Superior temporal gyrus (tissue), 1 donor: ENCODE measurements at regions not wholly inside any gene's neighbourhood (a gene's known extent, or its start where the extent isn't known, plus 50 kb on each side); places are given as distances from the start of the nearest gene placed in this dataset.

Experiments used
- DNase-seq: peaks from one replicate; pipeline ENCODE4 v3.0.0-alpha.2; 2016; ENCODE audit errors: extremely low spot score

DNA sequence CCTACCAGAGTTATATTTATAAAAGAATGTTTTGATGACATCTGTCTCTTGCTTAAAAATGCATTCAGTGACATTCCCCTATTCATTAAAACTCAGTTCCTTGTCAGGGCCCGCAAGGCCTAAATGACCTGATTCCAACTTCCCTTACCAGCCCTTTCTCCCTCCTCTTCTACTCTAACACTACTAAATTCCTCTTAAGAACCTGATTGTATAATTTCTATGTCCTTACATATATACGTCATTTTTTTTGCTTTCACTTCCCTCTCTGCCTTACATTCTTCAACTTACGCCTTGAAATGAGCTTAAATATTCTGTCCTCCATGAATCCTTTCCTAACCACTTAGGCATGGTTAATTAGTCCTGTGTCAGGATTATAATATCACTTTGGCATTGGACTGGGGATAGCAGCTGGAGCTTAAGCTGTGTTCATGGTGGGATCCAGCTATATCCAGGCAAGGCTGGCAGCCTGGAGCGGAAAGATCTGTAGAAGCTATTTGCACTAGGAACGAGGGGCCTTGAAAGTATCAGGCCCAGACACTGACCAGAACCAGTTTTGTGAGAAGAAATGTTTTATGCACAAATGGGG lies 360.2 kb upstream of the PTBP2 start:
- DNase-seq, result no peak

DNA sequence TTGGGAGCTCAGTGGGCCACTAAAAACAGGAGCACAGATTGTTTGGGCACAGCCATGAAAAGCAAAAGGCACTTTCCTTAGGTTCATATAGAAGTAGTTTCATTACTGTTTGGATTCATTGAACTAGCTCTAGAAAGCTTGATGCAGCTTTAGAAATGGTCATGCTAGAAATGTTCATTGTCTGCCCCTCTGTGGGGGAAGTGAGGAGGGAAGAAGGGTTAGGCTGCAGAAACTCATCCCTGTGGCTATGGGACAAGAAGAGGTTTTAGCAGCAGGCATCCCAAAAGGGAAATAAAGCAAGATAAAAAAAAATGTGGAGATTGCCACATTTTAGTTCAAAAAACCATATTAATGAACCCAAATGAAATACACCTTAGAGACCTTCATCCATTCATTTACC lies 359.6 kb upstream of the PTBP2 start:
- DNase-seq, result no peak

DNA sequence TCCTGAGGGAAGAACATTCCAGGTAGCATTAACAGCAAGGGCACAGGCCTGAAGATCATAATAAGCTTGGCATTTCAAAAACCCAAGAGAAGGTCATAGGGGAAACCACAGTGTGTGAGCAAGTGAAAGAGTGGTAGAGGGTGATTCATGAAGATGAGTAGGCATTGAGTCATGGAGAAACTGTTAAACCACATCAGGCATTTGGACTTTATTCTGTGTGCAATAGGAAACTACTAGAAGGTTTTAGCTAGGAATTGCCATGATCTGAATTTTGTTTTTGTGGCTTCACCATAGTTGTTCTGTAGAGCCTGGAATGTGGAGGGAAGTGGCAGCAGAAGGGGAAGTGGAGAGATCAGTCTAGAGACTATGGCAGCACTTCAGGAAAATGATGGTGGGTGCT lies 359.0 kb upstream of the PTBP2 start:
- no peak for DNase-seq

DNA sequence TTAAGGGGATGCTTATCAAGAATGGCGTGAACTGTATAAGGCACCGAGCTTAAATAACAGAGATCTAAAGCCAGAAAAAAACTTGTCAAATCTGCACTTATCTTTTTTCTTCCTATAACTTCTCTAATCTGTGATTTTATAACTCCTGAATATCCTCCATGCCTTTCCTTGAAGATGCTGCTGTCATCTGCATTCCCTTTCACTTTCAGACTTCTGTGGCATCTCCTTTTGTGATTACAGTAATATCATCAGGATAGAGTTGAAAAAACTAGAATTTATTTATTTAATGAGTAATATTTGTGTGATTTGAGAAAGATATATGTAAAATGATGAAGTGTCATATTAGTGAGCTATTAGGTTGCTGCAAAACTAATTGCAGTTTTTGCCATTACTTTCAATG lies 357.8 kb upstream of the PTBP2 start:
- DNase-seq, result no peak

DNA sequence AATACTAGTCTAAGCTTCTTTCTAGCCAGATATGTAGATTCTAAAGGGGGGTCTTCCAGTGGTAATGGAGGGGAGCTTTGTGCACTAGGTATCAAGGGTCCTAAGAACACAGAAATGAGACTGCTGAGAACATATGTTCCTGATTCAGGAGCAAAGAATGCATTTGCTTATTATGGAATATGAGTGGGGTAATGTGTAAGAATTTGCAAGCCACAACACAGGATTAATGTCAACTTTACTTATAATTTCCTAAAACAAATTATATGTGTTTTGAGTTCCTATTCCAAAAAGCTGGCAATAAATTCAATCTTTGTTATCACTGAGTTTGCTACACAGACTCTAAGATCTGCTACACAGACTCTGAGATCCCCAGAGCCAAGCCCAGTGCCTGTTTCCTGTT lies 357.0 kb upstream of the PTBP2 start:
- no peak for DNase-seq

DNA sequence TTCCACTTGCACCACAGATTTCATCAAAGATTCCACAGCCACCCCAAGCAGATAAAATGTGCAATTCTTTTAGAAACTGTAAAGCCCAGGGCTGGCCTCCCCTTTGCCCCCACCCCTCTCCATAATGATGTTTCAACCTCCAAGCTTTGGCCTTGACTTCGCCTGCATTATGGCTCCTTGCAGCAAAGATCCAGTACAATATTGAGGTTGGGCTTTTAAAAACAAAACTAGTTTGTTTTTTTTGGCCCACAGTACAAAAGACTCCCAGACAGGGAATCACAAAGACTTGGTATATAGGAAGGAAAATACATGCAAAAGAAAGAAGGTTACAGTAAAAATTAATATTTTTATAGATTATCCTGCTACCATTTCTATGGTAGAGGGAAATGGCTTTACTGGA lies 356.5 kb upstream of the PTBP2 start:
- DNase-seq, result no peak

DNA sequence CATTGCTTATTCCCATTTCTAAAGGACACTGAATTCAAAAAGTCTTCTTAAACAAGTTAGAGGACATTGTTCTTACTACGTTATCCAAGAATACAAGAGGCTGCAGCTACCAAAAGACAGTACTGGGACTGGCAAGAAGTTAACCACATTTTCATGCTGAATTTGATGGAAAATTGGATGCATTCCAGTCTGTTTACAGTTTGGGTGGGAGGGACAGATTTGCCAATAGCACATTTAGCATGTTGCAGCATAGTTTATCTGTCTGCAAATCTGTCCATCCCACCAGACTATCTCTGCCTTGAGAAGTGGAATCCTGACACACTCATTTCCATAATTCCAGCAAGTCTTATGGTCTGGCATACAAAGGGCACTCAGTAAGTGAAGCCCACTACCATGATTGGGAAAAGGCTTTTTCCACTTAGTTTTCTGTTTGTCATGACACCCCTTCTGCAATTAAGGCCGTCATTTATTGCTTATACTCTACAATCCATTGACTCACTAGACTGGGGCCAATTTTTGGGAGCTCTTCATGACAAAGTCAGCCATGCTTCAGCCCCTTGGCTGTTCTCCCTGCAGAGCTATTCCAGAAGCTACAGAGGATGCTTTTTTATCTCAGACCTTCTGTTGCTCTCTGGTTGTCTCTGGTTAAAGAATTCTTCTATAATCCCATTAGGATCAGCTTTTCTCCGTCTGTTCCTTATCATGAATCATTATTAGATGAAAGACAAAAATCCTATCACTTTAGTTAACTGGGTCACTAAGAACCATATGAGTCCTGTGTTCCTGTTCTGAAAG lies 355.8 kb upstream of the PTBP2 start:
- no peak for DNase-seq

DNA sequence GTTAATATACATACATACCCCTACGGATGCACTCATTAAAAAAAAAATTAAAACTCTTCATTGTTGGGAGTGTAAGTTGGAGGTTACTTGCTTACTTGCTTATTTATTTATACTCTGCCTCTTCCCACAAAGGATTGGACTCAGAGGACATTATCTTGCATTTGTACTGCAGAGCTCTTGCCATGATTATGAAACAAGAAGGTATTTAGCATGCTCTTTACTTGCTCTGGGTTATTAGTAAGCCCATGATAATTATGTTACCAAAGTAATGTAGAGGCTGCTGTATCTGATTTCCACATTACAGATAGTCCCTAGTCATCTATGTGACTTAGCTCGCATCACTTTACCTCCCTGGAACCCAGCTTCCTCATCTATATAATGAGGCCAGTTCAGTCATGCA lies 355.1 kb upstream of the PTBP2 start:
- no peak for DNase-seq

DNA sequence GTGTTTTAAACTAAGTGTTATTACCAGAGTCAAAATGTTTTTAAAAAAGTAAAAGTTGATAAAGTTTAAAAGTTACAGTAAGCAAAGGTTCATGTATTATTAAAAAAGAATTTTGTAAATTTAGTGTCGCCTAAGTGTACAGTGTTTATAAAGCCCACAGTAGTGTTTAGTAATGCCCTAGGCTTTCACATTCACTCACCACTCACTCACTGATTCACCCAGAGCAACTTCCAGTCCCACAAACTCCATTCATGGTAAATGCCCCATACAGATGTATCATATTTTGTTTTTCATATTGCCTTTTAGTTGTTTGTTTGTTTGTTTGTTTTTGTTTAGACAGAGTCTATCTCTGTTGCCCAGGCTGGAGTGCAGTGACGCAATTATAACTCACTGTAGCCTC lies 353.8 kb upstream of the PTBP2 start:
- no peak for DNase-seq

DNA sequence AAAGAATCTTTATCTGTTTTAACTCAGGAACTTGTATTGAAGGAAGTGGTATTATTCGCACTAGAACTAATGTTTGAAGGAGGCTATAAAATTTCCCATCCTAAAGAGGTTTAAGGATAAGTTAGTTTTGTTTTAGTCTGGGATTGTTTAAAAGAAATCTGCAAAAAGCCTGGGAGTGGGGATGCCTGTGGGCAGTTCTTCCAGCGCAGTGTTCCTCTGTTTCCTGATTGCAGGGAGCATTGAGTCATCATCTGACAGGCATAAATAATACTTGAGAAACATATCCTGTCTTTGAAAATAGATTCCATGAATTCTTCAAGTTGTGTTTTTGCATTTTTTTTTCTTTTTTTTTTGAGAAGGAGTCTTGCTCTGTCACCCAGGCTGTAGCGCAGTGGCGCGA lies 350.8 kb upstream of the PTBP2 start:
- DNase-seq, result no peak

DNA sequence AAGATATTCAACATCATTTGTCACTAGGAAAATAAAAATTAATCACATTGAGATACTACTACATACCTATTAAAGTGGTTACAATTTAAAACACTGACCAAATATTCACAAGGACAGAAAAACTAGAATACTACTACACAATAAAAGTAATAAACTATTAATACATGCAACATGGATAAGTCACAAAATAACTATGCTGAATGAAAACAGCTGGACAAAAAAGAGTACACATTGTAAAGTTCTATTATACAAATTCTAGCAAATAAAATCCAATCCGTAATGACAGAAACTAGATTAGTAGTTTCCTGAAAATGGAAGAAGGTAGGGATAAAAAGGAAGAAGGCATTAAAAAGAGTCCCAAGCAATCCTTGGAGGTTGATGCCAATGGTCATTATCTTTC lies 348.7 kb upstream of the PTBP2 start:
- no peak for DNase-seq

DNA sequence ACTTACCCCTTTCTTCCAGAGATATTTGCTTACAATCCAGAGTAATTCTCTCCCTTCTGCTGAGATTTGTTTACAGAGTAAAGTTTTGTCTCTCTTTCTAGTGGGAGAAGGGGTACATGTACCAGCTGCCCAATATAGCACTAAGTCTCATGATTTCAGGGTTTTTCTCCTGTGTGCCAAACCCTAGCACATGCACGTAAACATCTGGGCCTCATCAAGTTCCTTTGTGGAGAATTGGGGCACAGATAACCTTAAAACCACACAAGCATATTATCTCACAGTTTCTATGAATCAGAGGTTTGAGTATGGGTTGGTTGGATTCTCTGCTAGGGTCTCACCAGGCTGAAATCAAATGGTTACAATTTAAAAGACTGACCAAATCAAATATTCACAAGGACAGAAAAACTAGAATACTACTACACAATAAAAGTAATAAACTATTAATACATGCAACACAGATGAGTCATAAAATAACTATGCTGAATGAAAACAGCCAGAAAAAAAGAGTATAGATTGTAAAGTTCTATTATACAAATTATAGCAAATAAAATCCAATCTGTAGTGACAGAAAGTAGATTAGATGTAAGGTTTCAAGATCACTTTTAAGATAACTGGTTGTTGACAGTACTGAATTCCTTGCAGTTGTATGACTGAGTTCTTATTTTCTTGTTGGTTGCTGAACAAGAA lies 347.4 kb upstream of the PTBP2 start:
- no peak for DNase-seq

DNA sequence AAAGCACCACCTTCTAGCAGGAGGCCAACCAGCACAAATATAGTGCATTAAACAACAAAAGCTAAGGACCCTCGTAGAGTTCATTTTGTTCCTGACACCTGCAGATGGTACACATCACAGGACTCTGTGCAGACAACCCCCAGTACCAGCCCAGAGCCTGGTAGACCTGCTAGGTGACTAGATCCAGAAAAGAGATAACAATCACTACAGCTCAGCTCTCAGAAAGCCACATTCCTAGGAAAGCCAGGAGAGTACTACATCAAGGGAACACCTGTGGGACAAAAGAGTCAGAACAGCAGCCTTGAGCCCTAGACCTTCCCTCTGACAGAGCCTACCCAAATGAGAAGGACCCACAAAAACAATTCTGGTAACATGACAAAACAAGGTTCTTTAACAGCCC lies 344.7 kb upstream of the PTBP2 start:
- no peak for DNase-seq

DNA sequence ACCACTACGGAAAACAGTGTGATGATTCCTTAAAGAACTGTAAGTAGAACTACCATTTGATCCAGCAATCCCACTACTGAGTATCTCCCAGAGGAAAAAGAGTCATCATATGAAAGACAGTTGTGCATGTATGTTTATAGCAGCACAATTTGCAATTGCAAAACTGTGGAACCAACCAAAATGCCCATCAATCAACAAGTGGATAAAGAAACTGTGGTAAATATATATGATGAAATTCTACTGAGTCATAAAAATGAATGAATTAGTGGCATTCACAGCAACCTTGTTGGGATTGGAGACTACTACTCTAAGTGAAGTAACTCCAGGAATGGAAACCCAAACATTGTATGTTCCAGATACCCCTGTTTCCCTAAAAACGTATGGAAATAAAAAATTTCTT lies 337.0 kb upstream of the PTBP2 start:
- DNase-seq, result no peak

DNA sequence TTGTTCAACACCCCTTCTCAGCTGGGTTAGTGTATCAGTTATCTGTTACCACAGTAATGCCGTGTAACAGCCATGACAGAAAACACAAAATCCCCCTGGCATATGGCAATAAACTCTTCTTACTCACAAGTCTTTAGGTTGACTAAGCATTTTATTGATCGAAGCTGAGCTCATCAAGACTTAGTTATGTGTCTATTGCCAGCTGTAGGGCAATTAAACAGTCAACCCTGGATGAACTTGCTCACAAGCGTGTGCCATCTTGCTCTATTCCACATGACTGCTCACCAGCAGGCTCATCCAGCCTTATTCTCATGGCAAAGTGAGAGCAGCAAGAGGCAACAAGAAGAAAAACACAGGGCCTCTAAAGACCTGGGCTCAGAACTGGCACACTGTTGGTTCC lies 333.8 kb upstream of the PTBP2 start:
- DNase-seq, result no peak

DNA sequence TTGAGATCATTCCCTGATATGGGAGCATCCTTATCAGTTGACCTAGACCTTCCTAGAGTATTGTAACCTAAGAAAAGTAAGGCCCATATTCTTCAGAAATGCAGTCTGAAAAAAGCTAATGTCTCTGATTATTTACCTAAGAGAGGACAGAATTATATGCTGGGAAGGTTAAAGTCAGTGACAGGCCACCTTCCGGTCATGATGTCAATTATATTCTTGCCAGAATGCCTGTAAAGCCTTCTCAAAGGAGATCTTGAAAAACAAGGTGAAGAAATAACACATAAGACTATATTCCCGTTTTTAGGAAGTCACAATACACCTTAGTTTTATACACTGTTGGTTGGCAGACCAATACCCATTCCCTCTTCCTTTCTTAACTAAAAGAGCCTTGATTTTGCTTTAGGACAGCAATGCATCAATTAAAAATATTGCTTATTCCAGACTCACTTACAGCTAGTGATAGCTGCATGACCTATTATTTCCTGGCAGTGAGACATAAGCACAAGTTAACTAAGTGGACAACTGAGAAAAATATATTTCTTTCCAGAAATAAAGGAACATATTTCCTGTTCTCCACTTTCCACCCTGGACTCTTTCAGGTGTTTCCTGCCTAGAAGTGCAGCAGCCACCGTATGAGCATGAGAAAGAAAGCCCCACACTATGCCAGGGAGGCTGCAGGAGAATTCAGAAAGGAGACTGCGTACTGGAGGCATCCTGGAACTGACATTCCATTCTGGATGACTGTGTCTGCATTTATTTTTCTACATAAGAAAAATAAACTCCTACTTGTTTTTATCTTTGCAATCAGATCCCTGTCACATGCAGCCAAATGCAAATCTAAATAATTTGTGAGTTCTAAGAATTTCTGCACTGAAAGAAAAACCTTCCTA lies 332.9 kb upstream of the PTBP2 start:
- no peak for DNase-seq

DNA sequence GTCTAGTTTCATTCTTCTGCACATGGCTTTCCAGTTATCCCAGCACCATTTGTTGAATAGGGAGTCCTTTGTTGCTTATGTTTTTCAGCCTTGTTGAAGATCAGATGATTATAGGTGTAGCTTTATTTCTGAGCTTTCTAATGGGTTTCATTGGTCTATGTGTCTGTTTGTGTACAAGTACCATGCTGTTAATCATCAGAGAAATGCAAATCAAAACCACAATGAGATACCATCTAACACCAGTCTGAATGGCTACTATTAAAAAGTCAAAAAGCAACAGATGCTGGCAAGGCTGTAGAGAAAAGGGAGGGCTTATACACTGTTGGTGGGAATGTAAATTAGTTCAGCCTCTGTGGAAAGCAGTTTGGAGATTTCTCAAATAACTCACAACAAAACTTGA lies 321.5 kb upstream of the PTBP2 start:
- DNase-seq, result no peak

DNA sequence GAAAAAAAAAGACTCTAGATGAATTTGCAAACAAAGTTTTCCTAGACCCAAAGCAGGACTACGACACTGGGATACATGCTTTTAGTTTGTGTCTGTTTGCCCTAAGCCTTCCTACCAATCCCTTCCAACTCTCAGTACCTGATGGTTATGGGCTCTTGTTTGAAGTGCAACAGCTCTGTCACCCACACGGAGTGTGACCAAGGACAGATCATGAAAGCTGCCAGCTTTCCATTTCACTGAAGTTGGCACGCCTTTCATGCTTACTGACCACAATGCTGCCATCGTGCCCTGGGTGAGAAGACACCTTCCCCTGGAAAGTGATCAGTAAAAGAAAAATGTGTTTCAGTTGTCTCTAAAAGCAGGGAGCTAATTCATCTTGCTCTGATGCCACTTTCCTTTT lies 312.5 kb upstream of the PTBP2 start:
- no peak for DNase-seq

DNA sequence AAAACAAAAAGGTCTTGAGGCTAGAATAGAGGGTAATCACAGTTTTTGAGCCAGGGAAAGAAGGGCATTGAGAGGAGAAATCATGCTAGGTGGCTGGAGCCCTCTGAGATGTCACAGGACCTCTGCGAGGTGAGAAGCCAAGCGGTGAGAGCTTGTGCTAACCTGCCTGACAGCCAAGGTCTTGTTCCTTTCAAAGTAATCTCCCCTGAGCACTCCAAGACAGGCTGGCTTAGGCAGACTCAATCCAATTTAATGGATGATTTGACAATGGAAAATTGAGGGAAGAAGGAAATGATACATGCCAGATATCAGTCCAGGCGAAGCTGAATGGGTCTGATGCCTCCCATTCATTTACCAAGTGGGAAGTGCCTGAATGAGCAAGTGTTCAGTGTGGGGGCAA lies 311.9 kb upstream of the PTBP2 start:
- DNase-seq, result no peak

DNA sequence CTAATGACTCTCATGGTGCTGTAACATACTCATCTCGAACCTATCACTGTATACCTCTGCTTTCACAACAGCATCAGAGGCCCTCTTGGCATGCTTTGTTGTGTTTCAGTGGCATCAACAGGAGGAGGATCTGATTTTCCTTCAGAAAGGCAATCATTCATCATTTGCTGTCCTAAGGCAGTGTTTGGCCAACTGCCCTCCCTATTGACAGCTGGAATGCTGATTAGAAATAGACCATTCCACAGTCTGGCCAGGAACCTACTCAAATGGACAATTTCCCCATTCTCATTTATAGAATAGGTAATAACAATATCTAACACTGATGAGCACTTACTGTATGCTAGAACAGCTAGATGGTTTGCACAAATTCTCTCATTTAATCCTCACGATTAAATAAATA lies 310.6 kb upstream of the PTBP2 start:
- DNase-seq, result no peak

DNA sequence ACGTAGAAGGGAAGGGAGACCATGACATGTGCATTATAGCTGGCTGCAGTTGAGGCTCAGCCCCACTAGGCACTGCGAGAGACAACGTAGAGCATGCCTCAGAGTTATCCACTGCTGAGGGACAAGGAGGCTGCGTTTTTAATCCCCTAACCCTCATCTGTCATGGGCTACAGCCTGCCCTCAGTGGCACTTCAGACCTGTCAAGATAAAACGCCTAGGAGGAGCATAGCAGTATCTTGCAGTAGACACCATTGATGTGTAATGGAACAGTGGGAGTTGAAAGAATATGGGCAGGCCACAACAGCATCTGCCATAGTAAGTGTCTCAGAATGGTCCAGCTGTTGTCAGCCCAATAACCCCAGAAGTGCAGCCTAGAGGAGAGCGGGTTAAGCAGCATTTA lies 307.0 kb upstream of the PTBP2 start:
- DNase-seq, result no peak

DNA sequence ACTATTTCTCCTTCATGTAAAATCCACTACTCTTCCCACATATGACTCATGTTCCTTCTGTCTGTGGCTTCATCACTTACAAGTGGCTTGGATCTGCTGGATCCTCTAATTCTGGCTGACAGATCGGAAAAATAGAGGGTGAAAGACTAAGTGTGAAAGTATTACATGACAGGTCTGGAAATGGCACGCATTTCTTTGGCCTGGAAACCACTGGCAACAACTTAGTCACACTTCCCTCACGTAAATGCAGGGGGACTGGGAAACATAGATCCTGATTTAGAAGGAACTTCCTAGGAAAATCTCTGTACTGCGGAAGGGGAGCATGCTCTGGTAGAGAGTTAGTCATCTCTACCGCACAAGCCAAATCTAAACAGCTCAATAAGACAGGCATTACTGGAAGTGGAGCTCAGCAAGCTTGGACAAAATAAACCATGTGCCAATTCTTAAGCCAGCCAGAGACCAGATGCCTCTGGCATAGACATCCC lies 305.4 kb upstream of the PTBP2 start:
- peak; percentile 55 for DNase-seq
